ENCODE measurements at regions not wholly inside any gene's neighbourhood (a gene's known extent, or its start where the extent isn't known, plus 50 kb on each side); places are given as distances from the start of the nearest gene placed in this dataset.
"Not testable (repeated sequence)": the region's sequence is repeated elsewhere in the genome, so short reads cannot be mapped to it uniquely, and the experiment has no call there.

- POLR2A ChIA-PET = no interaction called here
- no peaks in the 10 kb centered on the region for H3K27me3 Mint-ChIP-seq
- no peak for ATAC-seq (ENCODE audit: low read depth)
- H3K9me3 Mint-ChIP-seq = peaks cover 8% of the 10 kb centered on the region
- no peak overlapping the region for H3K4me3 Mint-ChIP-seq
- H3K36me3 Mint-ChIP-seq = no peaks in the 10 kb centered on the region
- no peak for DNase-seq
- no peak overlapping the region for H3K27ac Mint-ChIP-seq
- no peaks in the 10 kb centered on the region for H3K4me1 Mint-ChIP-seq
Observed at GRCh38 chr5:26388976-26389375, 649.4 kb downstream of the CDH9 start.

DNA sequence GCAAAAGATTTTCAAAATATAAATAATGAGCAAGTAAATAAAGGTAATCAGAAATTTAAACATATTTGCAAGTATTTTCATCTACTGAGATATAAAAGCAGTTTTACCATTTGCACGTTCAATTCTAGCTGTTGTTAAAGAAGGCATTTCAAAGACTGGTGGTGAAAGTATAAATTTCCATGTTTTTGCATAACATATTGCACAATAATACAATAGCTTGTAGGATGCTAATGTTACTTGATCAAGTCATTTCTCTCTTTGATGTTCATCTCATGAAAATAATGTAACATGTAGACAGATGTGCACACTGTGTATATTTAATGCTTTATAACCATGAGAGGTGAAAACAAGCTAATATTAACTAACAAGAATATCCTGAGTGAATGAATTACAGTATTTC is 651.9 kb downstream of the CDH9 start:
- no peak overlapping the region for H3K4me3 Mint-ChIP-seq
- DNase-seq = no peak
- no peak for ATAC-seq (ENCODE audit: low read depth)
- H3K36me3 Mint-ChIP-seq = no peaks in the 10 kb centered on the region
- POLR2A ChIA-PET = no interaction called here
- peaks cover 8% of the 10 kb centered on the region for H3K9me3 Mint-ChIP-seq
- no peaks in the 10 kb centered on the region for H3K4me1 Mint-ChIP-seq
- no peak overlapping the region for H3K27ac Mint-ChIP-seq
- no peaks in the 10 kb centered on the region for H3K27me3 Mint-ChIP-seq

DNA sequence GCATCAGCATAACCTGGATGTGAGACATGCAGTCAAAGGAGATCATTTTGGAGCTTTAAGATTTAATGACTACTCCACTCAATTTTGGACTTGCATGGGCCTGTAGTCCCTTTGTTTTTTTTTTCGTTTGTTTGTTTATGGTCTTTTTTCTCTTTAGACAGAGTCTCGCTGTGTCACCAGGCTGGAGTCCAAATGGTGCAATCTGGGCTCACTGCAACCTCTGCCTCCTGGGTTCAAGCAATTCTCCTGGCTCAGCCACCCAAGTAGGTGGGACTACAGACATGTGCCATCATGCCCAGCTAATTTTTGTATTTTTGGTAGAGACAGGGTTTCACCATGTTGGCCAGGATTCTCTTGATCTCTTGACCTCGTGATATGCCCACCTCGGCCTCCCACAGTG is 673.8 kb downstream of the CDH9 start:
- ATAC-seq (ENCODE audit: low read depth); DNase-seq; H3K4me3 Mint-ChIP-seq; H3K27me3 Mint-ChIP-seq; H3K36me3 Mint-ChIP-seq; H3K27ac Mint-ChIP-seq; H3K4me1 Mint-ChIP-seq; POLR2A ChIA-PET: not testable (repeated sequence)
- H3K9me3 Mint-ChIP-seq = peaks cover 15% of the 10 kb centered on the region

DNA sequence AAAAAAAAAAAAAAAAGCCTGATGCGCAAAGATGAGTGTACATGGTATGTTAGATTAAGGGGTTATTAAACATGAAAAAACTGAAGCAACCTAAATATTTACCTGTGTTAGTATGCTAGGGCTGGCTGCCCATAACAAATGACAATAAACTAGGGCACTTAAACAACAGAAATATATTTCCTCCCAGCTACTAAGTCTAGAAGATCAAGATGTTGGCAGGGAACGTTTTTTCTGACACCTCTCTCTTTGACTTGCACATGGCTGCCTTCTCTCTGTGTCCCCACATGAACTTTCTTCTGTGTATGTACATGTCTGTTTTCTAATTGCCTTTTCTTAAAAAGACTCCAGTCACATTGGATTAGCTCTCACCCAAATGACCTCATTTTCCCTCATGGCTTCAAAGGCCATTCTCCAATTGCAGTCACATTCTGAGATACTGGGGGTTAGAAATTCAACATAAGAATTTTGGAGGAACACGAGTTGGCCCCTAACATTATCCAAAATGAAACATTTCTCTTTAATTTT is 694.5 kb downstream of the CDH9 start:
- H3K27me3 Mint-ChIP-seq = no peaks in the 10 kb centered on the region
- no peak overlapping the region for H3K4me3 Mint-ChIP-seq
- ATAC-seq (ENCODE audit: low read depth) = no peak
- peaks cover 9% of the 10 kb centered on the region for H3K9me3 Mint-ChIP-seq
- POLR2A ChIA-PET = no interaction called here
- H3K36me3 Mint-ChIP-seq = no peaks in the 10 kb centered on the region
- no peak overlapping the region for H3K27ac Mint-ChIP-seq
- no peak for DNase-seq
- H3K4me1 Mint-ChIP-seq = no peaks in the 10 kb centered on the region

DNA sequence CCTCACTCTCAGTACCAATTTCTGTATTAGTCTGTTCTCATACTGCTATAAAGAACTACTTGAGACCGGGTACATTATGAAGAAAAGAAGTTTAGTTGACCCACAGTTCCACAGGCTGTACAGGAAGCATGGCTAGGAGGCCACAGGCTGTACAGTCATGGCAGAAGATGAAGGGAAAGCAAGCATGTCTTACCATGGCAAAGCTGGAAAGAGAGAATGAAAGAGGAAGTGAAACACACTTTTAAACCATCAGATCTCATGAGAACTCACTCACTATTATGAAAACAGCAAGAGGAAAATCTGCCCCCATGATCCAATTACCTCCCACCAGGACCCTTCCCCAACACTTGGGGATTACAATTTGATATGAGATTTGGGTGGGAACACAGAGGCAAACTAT is 698.8 kb downstream of the CDH9 start:
- POLR2A ChIA-PET = no interaction called here
- no peaks in the 10 kb centered on the region for H3K27me3 Mint-ChIP-seq
- H3K27ac Mint-ChIP-seq = no peak overlapping the region
- ATAC-seq (ENCODE audit: low read depth) (no peak), DNase-seq (no peak)
- no peak overlapping the region for H3K4me3 Mint-ChIP-seq
- no peaks in the 10 kb centered on the region for H3K4me1 Mint-ChIP-seq
- no peaks in the 10 kb centered on the region for H3K36me3 Mint-ChIP-seq
- peaks cover 10% of the 10 kb centered on the region for H3K9me3 Mint-ChIP-seq

DNA sequence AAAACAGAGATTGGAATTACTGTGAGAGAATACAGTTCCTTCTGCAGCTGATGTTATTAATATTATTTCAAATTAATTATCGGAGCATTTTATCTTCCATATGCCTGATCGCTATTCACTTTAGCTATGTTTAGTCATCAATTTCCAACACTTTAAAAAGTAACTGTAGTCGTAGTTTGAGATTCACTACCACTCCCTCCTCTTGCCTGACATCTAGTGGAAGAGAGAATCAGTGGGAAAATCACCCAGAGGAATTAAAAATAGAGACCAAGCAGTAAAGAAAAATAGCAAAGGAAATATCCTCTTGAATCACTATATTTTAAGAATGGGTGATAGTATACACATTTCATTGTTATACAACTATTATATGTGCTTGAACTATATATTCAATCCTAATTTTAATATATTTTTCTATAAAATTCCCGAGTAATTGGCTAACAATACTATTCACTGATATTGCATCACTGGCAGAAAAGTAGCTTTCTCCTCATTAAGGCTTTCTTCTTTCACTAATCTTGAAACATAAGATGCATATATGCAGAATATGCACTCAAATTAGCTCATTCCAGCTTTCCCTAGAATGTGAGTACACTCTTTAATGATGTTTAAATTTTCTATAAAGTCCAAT is 708.7 kb downstream of the CDH9 start:
- no peaks in the 10 kb centered on the region for H3K36me3 Mint-ChIP-seq
- no peak overlapping the region for H3K27ac Mint-ChIP-seq
- POLR2A ChIA-PET = no interaction called here
- H3K4me3 Mint-ChIP-seq = no peak overlapping the region
- peaks cover 6% of the 10 kb centered on the region for H3K9me3 Mint-ChIP-seq
- DNase-seq = no peak
- H3K27me3 Mint-ChIP-seq = no peaks in the 10 kb centered on the region
- H3K4me1 Mint-ChIP-seq = no peaks in the 10 kb centered on the region
- no peak for ATAC-seq (ENCODE audit: low read depth)

GRCh38 chr5:26326153-26326759 is 712.1 kb downstream of the CDH9 start:
- no peaks in the 10 kb centered on the region for H3K4me1 Mint-ChIP-seq
- POLR2A ChIA-PET = no interaction called here
- no peak overlapping the region for H3K4me3 Mint-ChIP-seq
- ATAC-seq (ENCODE audit: low read depth) (no peak), DNase-seq (no peak)
- H3K27me3 Mint-ChIP-seq = no peaks in the 10 kb centered on the region
- H3K36me3 Mint-ChIP-seq = no peaks in the 10 kb centered on the region
- peaks cover 4% of the 10 kb centered on the region for H3K9me3 Mint-ChIP-seq
- no peak overlapping the region for H3K27ac Mint-ChIP-seq

GRCh38 chr5:26325432-26325831 is 713.0 kb downstream of the CDH9 start:
- H3K4me3 Mint-ChIP-seq; H3K36me3 Mint-ChIP-seq; H3K9me3 Mint-ChIP-seq; H3K4me1 Mint-ChIP-seq; H3K27ac Mint-ChIP-seq; ATAC-seq (ENCODE audit: low read depth); DNase-seq; POLR2A ChIA-PET; H3K27me3 Mint-ChIP-seq: not testable (repeated sequence)

GRCh38 chr5:26324273-26324895 is 714.0 kb downstream of the CDH9 start:
- POLR2A ChIA-PET, H3K36me3 Mint-ChIP-seq, DNase-seq: not testable (repeated sequence)

GRCh38 chr5:26323794-26324193 is 714.6 kb downstream of the CDH9 start:
- Mint-ChIP-seq H3K27ac (no peak overlapping the region), H3K36me3 (no peaks in the 10 kb centered on the region), H3K4me3 (no peak overlapping the region), H3K9me3 (peaks cover 4% of the 10 kb centered on the region), H3K27me3 (no peaks in the 10 kb centered on the region), H3K4me1 (no peaks in the 10 kb centered on the region)
- DNase-seq = no peak
- POLR2A ChIA-PET = no interaction called here
- ATAC-seq (ENCODE audit: low read depth) = no peak

More at GRCh38 chr5:26324273-26324895, 714.0 kb downstream of the CDH9 start:
- ATAC-seq (ENCODE audit: low read depth); H3K9me3 Mint-ChIP-seq; H3K4me1 Mint-ChIP-seq; H3K27me3 Mint-ChIP-seq; H3K4me3 Mint-ChIP-seq; H3K27ac Mint-ChIP-seq: not testable (repeated sequence)

DNA sequence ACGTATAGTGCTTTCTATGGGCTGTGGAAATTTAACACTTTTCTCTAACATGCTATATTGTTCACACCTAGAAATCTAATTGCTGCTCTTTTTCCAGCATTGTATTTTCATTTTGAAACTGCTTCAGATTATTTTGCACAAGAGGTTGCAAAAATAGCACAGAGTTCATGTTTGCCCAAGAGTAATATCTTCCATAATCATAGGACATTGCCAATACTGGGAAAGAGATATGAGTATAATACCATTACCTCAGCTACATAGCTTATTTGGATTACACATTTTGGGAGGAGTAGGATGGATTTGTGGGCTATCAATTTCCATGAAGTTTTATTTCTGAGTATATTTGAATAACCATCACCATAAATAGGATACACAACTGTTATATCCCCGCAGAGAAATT is 717.1 kb downstream of the CDH9 start:
- POLR2A ChIA-PET = no interaction called here
- Mint-ChIP-seq H3K36me3 (no peaks in the 10 kb centered on the region), H3K4me1 (no peaks in the 10 kb centered on the region), H3K27me3 (no peaks in the 10 kb centered on the region), H3K4me3 (no peak overlapping the region), H3K27ac (no peak overlapping the region), H3K9me3 (peaks cover 1% of the 10 kb centered on the region)
- ATAC-seq (ENCODE audit: low read depth) = no peak
- DNase-seq = no peak

- no peak for ATAC-seq (ENCODE audit: low read depth)
- Mint-ChIP-seq H3K27ac (no peak overlapping the region), H3K9me3 (no peaks in the 10 kb centered on the region), H3K4me3 (no peak overlapping the region), H3K36me3 (no peaks in the 10 kb centered on the region), H3K4me1 (no peaks in the 10 kb centered on the region), H3K27me3 (no peaks in the 10 kb centered on the region)
- no peak for DNase-seq
- POLR2A ChIA-PET = no interaction called here
Observed at GRCh38 chr5:26310415-26310814, 728.0 kb downstream of the CDH9 start.

GRCh38 chr5:26295541-26295940 is 742.8 kb downstream of the CDH9 start:
- Mint-ChIP-seq H3K27me3 (no peaks in the 10 kb centered on the region), H3K4me1 (no peaks in the 10 kb centered on the region), H3K27ac (no peak overlapping the region), H3K9me3 (no peaks in the 10 kb centered on the region), H3K36me3 (no peaks in the 10 kb centered on the region), H3K4me3 (no peak overlapping the region)
- DNase-seq = no peak
- POLR2A ChIA-PET = no interaction called here
- ATAC-seq (ENCODE audit: low read depth) = no peak

- no peaks in the 10 kb centered on the region for H3K4me1 Mint-ChIP-seq
- no peak overlapping the region for H3K4me3 Mint-ChIP-seq
- H3K9me3 Mint-ChIP-seq = peaks cover 9% of the 10 kb centered on the region
- POLR2A ChIA-PET = no interaction called here
- H3K36me3 Mint-ChIP-seq = no peaks in the 10 kb centered on the region
- no peak for ATAC-seq (ENCODE audit: low read depth)
- DNase-seq = no peak
- H3K27me3 Mint-ChIP-seq = no peaks in the 10 kb centered on the region
- no peak overlapping the region for H3K27ac Mint-ChIP-seq
Observed at GRCh38 chr5:26282190-26282589, 756.2 kb downstream of the CDH9 start.
